AG20443 (cell line): ENCODE measurements at regions not wholly inside any gene's neighbourhood (a gene's known extent, or its start where the extent isn't known, plus 50 kb on each side); places are given as distances from the start of the nearest gene placed in this dataset.

Experiments
- DNase-seq: peaks from one replicate; pipeline ENCODE4 v3.0.0; 2012; ENCODE audit warnings: low spot score, mixed read lengths

GRCh38 chr2:176470713-176471112, 201.5 kb downstream of the MTX2 start:
- no peak for DNase-seq

- no peak for DNase-seq
Observed at GRCh38 chr2:176471949-176472348, 202.7 kb downstream of the MTX2 start.

DNA sequence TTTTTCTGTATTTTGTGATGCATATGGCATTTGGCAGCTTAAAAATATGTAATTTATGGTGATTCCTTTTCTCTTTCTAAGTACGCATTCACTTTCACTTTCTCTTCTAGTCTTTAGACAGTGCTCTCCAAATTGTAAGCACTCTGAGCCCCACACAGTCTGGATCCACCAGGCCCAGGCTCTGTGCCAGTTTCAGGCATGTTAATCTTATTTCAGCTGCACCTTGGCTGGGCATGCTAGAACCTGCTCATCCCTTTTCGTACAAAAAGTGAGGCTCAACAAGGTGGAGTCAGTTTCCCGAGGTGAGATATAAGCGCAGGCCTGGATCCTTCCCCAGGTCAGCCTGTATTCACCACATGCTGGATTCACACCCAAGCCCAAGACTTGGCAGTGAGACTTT, 203.9 kb downstream of the MTX2 start:
- DNase-seq: peak; percentile 53

GRCh38 chr2:176473851-176474250, 204.6 kb downstream of the MTX2 start:
- DNase-seq: no peak

DNA sequence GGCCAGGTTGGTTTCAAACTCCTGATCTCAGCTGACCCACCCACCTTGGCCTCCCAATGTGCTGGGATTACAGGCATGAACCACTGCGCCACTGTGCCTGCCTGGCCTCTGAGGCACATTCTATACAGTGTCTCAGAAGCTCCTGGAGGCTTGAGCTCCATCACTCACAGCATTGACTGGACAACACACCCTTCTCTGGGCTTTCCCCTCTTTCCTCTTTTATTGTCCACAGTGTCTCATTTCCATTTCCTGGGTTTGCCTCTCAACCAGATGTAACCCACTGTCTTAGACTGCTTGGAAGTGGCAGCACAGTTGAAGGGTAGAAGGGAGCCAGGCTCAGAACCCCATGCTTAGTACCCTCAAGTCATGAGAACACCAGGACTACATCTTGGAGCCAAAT, 208.1 kb downstream of the MTX2 start:
- no peak for DNase-seq

DNA sequence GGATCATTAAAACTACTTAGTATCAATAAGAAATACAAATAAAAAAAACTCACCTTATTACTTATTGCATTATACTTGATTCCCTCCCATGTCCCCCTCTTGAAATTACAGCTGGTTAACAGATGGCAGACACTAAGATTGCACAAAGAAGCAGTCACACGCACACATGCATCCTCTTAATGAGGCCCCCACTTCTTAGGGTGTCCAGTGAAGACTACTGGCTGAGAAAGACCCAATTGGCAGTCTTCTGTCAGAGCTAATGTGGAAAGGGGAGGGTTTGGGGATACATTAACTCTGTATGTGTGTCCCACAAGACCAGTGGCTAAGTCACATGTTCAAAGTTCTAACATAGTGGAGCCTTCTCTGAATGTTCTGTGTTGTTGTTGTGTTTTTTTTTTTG, 210.7 kb downstream of the MTX2 start:
- no peak for DNase-seq

DNA sequence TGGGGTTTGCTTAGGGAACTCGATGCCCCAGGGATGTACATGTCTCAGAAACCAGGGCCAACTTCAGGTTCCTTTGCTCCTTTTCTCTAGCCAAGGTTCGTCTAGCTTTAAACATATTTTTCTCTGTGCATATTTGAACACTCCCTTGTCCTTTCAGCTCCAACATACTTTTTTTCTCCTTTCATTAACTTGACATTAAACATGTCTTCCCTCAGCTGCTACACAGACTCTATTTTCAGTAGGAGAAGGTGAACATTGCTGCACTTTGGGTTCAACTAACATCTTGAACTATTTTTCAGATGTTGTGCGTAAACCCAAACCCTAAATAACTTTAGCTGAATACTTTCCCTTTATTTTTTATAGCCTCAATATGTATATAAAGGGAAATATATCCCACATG, 212.9 kb downstream of the MTX2 start:
- no peak for DNase-seq

- DNase-seq: no peak
Observed at GRCh38 chr2:176483476-176483875, 214.2 kb downstream of the MTX2 start.

DNA sequence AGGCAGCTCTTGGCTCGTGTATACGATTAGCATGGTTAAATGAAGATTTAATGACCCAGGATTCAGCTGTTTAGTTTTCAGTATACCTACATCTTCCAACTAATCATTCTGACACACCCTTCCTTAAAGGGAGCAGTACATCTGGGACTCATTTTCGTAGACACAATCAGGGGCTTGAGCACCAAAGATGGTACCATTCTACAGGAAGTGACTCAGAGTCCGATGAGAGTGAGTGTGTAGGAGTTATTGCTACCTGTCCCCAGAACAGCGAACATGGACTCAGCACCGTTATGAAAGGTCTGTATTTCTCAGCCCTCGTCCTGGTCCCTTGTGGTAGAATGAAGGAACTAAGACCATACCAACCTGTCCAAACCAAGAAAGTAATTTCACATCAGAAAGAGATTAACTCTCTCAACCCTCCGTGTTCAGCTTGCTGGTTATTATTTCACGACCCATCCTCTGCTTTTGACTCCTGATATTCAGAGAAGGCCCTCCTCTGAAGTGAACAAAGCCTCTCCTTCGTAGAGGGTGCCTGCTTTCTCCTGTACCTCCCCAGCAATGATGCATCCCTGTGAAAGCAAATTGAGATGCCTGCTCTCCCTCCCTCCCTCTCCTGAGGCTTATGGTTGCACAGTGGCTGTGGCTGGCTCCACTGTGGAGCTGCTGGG, 214.8 kb downstream of the MTX2 start:
- DNase-seq: no peak

DNA sequence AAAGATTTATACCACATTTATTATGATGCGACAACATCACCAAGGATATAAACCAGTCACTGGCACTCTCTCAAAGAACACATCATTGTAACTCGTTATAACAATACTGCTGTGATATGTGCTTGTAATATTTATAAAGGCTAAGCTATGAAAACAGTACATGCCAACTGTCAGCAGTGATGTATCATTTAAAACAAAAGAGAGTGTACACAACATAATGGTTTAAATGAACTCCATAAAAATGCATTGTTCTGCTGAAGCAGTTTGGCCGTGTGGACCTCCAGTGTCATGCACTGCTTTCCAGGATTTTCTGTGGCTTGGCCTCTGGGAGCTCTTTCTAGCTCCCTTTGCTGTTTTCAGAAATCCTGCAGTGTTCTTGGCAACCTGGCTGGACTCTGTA, 215.6 kb downstream of the MTX2 start:
- DNase-seq: peak; percentile 57

DNA sequence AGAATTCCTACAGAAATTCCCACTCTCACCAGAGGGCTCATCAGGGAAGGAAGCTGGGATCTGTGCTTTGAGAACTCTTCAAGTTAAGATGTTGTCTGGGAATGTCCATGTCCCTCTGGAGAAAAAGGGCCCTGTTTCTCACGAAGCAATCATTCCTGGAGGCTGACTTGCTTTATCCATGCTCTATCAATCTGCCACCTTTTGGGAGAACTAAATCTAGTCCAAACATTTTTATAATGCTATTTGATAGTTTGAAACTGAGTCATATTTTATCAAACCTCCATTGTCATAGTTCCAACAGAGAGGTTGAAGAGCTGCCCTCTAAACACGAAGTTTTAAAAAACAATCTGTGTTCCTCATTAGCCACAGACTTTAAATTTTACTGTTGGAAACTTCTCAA, 219.2 kb downstream of the MTX2 start:
- peak; percentile 28 for DNase-seq

DNA sequence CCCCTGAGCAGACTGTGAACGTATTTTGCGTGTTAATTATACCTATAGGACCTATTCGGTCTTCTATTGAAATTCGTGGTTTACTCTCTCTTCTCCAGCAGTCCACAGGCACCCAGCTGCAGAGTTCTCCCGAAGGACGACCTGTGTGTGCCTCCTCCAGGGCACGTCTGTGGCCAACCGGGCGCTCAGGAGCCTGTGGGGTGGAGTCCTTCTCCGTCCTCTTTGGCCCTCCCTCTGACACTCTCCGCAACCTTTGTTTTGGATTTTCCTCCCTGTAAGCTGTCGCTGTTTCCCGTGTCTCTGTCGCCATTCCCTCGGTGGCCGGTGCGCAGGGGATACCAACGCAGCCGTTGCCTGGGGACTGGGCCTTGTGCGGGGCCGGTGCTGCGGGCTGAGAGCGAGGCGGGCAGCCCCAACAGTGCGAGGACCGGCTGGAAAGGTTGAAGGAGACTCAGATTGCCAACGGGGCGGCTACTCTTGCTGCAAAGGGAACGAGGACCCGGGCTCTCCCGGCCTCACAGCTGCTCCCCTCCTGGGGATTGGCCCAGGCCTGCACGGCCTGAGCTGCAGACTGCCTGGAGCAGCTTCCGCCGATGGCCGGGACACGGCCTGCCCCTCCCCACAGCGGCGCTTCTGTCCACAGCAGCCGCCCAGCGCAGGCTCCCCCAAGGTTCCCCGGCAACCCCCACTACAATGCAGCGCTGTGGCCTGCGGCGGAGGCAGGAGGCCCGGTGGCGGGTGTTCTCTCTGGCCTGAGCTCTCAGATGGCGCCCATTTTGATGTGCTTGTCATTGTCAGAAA, 221.0 kb downstream of the MTX2 start:
- no peak for DNase-seq

GRCh38 chr2:176491172-176491904, 222.1 kb downstream of the MTX2 start:
- DNase-seq: peak; percentile 93

- DNase-seq: no peak
Observed at GRCh38 chr2:176492583-176492982, 223.3 kb downstream of the MTX2 start.

DNA sequence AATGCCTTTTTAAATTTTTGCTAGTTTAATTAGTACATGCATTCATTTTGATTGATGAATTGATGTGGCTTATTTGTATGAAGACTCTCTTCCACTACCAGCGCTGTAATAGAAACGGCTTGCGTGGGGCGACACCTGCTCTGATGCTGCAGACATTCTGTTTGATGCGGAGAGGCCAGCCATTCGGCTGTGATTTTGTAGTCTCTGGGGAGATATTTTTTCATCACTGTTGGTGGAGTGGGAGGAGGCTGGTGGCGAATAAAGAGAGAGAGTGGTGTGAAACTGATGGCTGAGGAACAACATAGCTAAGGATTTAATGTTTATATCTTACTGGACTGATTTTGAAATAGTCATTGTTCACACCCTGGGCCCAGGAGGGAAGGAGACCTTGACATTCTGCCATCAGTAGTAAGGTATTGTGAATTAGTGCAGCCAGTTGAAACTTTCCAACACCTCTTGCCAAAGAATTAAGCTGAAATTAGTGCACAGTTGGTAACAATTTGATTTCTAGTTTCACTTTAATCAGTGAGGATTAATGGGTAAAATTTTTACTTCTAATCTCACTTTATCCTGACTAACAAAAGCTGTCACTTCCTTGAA, 224.1 kb downstream of the MTX2 start:
- DNase-seq: no peak

- DNase-seq: no peak
Observed at GRCh38 chr2:176493909-176494308, 224.7 kb downstream of the MTX2 start.

GRCh38 chr2:176494949-176495353, 225.7 kb downstream of the MTX2 start:
- DNase-seq: no peak

DNA sequence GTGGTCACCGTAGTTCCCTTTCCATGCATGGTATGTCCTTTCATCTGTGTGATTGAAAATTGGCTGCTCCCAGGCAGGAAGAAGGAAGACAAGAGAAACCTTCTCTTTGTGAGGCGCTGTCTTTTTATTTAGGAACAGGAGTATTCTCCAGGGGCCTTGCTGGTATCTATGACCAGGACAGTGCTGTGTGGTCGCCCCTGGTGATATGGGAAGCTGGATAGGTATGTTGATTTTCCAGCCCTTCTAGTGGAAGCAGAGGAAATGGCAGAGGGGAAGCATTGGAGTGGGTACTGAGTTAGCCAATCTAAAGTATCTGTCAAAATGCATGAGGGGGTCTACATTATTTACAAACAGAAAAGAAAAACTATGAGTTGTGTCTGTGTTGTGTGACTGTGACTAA, 226.6 kb downstream of the MTX2 start:
- no peak for DNase-seq

DNA sequence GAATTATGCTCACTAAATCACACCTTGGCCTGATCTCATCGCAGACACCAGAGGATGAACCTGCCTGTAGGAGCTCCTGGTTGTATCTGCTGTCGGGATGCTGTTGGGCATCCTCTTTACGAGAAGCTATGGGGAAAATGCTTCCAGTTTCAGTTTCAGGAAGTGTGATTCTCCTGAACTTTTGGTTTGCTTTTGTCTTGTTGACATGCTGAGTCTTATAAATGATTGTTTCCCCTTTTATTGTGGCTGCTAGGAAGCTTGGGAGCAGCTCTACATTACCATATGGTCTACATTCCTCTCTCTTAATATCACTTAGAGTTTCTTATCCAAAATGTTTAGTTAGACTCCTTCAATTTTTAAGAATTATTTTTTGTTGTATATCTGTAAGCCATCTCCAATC, 227.5 kb downstream of the MTX2 start:
- no peak for DNase-seq

DNA sequence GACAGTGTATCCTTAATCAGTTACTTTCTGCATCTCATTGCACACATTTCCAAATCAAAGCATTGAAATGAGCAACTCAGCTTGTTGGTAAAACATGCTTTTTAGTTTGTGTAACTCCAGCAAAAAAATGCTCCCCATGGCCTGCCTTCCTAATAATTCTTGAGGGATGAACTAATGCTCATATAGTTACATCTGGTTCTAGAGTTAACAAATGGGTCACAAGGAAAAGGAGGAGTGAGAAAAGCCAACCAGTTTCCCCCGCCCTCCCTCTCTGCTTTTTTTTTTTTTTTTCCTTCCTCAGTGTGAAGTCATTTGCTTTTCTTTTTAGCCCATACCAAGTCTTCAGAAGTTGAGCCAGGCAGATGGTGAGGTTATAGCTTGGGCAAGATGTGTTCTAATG, 231.7 kb downstream of the MTX2 start:
- DNase-seq: peak; percentile 78

- no peak for DNase-seq
Observed at GRCh38 chr2:176501617-176502016, 232.4 kb downstream of the MTX2 start.

DNA sequence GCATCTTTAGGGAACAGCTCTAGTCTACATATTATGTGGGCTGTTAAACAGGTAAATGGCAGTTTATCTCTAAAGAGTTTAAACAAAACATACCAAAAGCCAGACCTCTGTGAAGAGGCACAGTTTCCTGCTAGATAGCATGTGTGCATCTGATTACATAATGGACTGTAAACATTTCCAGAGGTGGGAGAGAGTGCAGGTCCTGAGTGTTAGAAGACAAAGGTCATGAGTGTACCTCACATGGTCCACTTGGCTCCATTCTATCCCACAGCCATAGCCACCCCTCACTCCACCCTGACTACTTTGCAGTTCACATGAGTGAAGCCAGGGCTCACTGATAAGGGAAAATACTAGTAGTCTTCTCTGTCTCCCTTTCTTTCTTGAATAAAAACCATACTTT, 233.4 kb downstream of the MTX2 start:
- no peak for DNase-seq

- DNase-seq: no peak
Observed at GRCh38 chr2:176503776-176504175, 234.5 kb downstream of the MTX2 start.
